ENCODE measurements at regions not wholly inside any gene's neighbourhood (a gene's known extent, or its start where the extent isn't known, plus 50 kb on each side); places are given as distances from the start of the nearest gene placed in this dataset.

- TF ChIP-seq CTCF (IDR thresholded peaks at IDR 0.05) (no peak), POLR2AphosphoS5 (IDR thresholded peaks at IDR 0.05) (no peak), POLR2A (IDR thresholded peaks at IDR 0.05) (no peak)
These were observed 191.0 kb downstream of the ESM1 start for GRCh38 chr5:54794135-54794975.

All from suprapubic skin (tissue), 4 donors.